Upper lobe of right lung (tissue), 1 donor: ENCODE measurements at regions not wholly inside any gene's neighbourhood (a gene's known extent, or its start where the extent isn't known, plus 50 kb on each side); places are given as distances from the start of the nearest gene placed in this dataset.

ENCODE experiments used
- ATAC-seq: fragments of 200-7000 bp; cut with Tn5 transposase; one replicate; pipeline ENCODE4 v1.9.1; 2020; ENCODE audit warnings: mild to moderate bottlenecking, moderate library complexity
- DNase-seq: peaks from one replicate; pipeline ENCODE4 v3.0.0-alpha.2; 2020
- H3K27ac ChIP-seq: fragments of 200-600 bp; one replicate; pipeline ENCODE4 v1.8.0; 2022
- H3K27me3 ChIP-seq: fragments of 200-600 bp; one replicate; pipeline ENCODE4 v1.8.0; 2022; ENCODE audit warnings: mild to moderate bottlenecking
- H3K36me3 ChIP-seq: fragments of 200-600 bp; one replicate; pipeline ENCODE4 v1.8.0; 2022
- H3K4me1 ChIP-seq: fragments of 200-600 bp; one replicate; pipeline ENCODE4 v1.8.0; 2022
- H3K4me3 ChIP-seq: fragments of 200-600 bp; one replicate; pipeline ENCODE4 v1.8.0; 2022; ENCODE audit warnings: mild to moderate bottlenecking
- H3K9me3 ChIP-seq: fragments of 200-600 bp; one replicate; pipeline ENCODE4 v1.8.0; 2022
- intact Hi-C: fragments of 100-400 bp; cut with DNase I; formaldehyde crosslinking; loops from one replicate; pipeline ENCODE4 v1.11.0; 2022
- TF ChIP-seq, protein P1 (sequence below): fragments of 200-600 bp; IDR thresholded peaks from one replicate; pipeline ENCODE4 v1.8.0; 2022; ENCODE audit warnings: antibody characterized with exemption
- donor health status: DM: no; HTN: yes; CAD: no; lungs with severe emphysema.

DNA sequence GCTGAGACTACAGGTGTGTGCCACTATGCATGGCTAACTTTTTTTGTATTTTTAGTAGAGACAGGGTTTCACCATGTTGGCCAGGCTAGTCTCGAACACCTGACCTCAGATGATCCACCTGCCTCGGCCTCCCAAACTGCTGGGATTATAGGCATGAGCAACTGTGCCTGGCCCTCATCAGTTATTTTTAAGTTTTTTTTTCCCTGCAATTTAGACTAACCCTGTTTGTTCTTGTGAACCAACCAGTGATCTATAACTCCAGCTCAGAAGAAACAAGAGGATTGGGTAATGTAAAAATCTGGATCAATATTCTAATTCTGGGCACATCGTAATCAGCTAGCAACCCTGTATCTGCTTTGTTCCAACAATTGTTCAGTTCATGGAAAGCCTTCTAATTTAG lies 155.7 kb downstream of the NXNL2 start:
- no peak overlapping the region for H3K27ac ChIP-seq
- H3K4me3 ChIP-seq, result no peak overlapping the region
- intact Hi-C loops, result no loop called here
- DNase-seq (no peak), ATAC-seq (no peak)
- no peaks in the 10 kb centered on the region for H3K4me1 ChIP-seq
- TF ChIP-seq, protein P1, sequence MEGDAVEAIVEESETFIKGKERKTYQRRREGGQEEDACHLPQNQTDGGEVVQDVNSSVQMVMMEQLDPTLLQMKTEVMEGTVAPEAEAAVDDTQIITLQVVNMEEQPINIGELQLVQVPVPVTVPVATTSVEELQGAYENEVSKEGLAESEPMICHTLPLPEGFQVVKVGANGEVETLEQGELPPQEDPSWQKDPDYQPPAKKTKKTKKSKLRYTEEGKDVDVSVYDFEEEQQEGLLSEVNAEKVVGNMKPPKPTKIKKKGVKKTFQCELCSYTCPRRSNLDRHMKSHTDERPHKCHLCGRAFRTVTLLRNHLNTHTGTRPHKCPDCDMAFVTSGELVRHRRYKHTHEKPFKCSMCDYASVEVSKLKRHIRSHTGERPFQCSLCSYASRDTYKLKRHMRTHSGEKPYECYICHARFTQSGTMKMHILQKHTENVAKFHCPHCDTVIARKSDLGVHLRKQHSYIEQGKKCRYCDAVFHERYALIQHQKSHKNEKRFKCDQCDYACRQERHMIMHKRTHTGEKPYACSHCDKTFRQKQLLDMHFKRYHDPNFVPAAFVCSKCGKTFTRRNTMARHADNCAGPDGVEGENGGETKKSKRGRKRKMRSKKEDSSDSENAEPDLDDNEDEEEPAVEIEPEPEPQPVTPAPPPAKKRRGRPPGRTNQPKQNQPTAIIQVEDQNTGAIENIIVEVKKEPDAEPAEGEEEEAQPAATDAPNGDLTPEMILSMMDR, result no peak
- no peaks in the 10 kb centered on the region for H3K27me3 ChIP-seq
- no peaks in the 10 kb centered on the region for H3K9me3 ChIP-seq
- no peaks in the 10 kb centered on the region for H3K36me3 ChIP-seq

DNA sequence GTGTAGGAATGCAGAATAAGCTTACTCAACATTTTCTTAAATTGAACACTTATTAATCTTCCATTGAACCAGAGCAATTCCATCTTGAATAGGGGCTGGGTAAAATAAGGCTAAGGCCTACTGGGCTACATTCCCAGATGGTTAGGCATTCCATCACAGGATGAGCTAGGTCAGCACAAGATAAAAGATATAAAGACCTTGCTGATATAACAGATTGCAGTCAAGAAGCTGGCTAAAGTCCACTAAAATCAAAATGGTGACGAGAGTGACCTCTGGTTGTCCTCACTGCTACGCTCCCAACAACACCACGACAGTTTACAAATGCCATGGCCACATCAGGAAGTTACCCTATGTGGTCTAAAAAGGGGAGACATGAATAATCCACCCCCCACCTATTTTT lies 156.1 kb downstream of the NXNL2 start:
- intact Hi-C loops, result no loop called here
- H3K4me3 ChIP-seq, result no peak overlapping the region
- no peaks in the 10 kb centered on the region for H3K36me3 ChIP-seq
- ATAC-seq, result no peak
- H3K27me3 ChIP-seq, result no peaks in the 10 kb centered on the region
- H3K27ac ChIP-seq, result no peak overlapping the region
- TF ChIP-seq, protein P1, result no peak
- DNase-seq, result no peak
- H3K9me3 ChIP-seq, result no peaks in the 10 kb centered on the region
- H3K4me1 ChIP-seq, result no peaks in the 10 kb centered on the region

DNA sequence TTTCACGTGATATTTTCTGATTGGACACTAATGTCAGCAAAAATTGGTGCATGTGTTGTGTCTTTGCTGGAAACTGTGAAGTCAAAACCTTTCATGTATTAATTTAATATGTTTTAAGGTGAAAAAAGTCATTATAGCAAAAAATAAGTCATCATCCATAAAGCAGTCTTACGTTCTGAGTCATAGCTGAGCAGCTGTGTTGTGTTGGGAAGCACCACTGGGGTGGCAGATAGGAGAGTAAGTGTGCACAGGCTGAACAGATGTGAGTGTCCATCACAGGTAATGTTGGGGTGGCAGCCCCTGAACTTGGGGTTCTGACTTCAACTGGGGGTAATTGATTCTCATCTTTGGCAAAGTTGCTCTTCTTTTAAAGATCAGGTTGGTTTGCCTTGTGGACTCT lies 156.8 kb downstream of the NXNL2 start:
- H3K27ac ChIP-seq, result no peak overlapping the region
- H3K4me1 ChIP-seq, result no peaks in the 10 kb centered on the region
- ATAC-seq (no peak), DNase-seq (no peak)
- no peaks in the 10 kb centered on the region for H3K27me3 ChIP-seq
- no peak overlapping the region for H3K4me3 ChIP-seq
- TF ChIP-seq, protein P1, result no peak
- intact Hi-C loops, result no loop called here
- H3K9me3 ChIP-seq, result no peaks in the 10 kb centered on the region
- no peaks in the 10 kb centered on the region for H3K36me3 ChIP-seq

DNA sequence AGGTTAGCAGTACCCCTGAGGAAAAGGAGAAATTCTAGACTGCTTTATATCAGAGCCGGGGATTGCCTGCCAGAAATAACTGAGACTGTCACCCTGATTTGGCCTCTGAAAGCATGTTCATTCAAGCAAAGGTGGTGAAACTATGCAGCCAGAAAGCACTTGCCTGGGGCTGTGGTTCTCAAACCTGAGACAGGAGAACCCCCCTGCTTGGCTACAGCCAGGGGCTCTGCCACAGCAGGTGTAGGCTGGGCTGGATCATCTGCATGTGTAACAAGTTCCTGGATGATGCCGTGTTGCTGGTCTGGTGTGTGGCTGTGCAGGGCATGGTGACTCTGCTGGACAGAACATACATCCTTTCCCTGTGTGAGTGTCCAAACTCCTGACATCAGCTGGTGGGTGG lies 157.8 kb downstream of the NXNL2 start:
- ATAC-seq (no peak), DNase-seq (no peak)
- Histone ChIP-seq H3K9me3 (no peaks in the 10 kb centered on the region), H3K27me3 (no peaks in the 10 kb centered on the region), H3K4me3 (no peak overlapping the region), H3K27ac (no peak overlapping the region), H3K4me1 (no peaks in the 10 kb centered on the region), H3K36me3 (no peaks in the 10 kb centered on the region)
- TF ChIP-seq, protein P1, result no peak
- intact Hi-C loops, result no loop called here

- Histone ChIP-seq H3K9me3 (no peaks in the 10 kb centered on the region), H3K27ac (no peak overlapping the region), H3K36me3 (no peaks in the 10 kb centered on the region), H3K4me3 (no peak overlapping the region), H3K4me1 (no peaks in the 10 kb centered on the region), H3K27me3 (no peaks in the 10 kb centered on the region)
- TF ChIP-seq, protein P1, result no peak
- intact Hi-C loops, result no loop called here
- no peak for DNase-seq
- ATAC-seq, result no peak
Measured at GRCh38 chr9:88694625-88695024, 159.6 kb downstream of the NXNL2 start.

GRCh38 chr9:88696501-88696900 lies 161.5 kb downstream of the NXNL2 start:
- no peaks in the 10 kb centered on the region for H3K36me3 ChIP-seq
- intact Hi-C loops, result no loop called here
- TF ChIP-seq, protein P1, result no peak

More at GRCh38 chr9:88696501-88696900, 161.5 kb downstream of the NXNL2 start:
- DNase-seq (no peak), ATAC-seq (no peak)
- Histone ChIP-seq H3K4me3 (no peak overlapping the region), H3K27me3 (no peaks in the 10 kb centered on the region), H3K9me3 (no peaks in the 10 kb centered on the region), H3K27ac (no peak overlapping the region), H3K4me1 (no peaks in the 10 kb centered on the region)
